Parathyroid adenoma (tissue), 2 donors: ENCODE measurements at regions not wholly inside any gene's neighbourhood (a gene's known extent, or its start where the extent isn't known, plus 50 kb on each side); places are given as distances from the start of the nearest gene placed in this dataset.

Experiments used
- H2AFZ ChIP-seq: fragments of 300-600 bp; sonication (generic); one replicate; pipeline ENCODE4 v1.7.0; 2017; ENCODE audit warnings: antibody characterized with exemption, mild to moderate bottlenecking
- H3K27ac ChIP-seq: fragments of 300-600 bp; sonication (generic); one replicate; pipeline ENCODE4 v1.7.0; 2017
- H3K27me3 ChIP-seq: fragments of 300-600 bp; sonication (generic); one replicate; pipeline ENCODE4 v1.7.0; 2017; ENCODE audit warnings: low read length; ENCODE audit not compliant: control insufficient read depth, insufficient read depth
- H3K36me3 ChIP-seq: fragments of 300-600 bp; sonication (generic); one replicate; pipeline ENCODE4 v1.7.0; 2017; ENCODE audit warnings: low read length; ENCODE audit not compliant: control insufficient read depth, insufficient read depth
- H3K4me1 ChIP-seq: fragments of 300-600 bp; sonication (generic); one replicate; pipeline ENCODE4 v1.7.0; 2017; ENCODE audit warnings: control low read depth
- H3K4me2 ChIP-seq: fragments of 300-600 bp; sonication (generic); one replicate; pipeline ENCODE4 v1.7.0; 2017; ENCODE audit warnings: low read length
- H3K4me3 ChIP-seq: fragments of 300-600 bp; sonication (generic); one replicate; pipeline ENCODE4 v1.7.0; 2017; ENCODE audit warnings: low read depth, low read length
- H3K79me2 ChIP-seq: fragments of 300-600 bp; sonication (generic); one replicate; pipeline ENCODE4 v1.7.0; 2017; ENCODE audit warnings: control low read depth
- H3K9ac ChIP-seq: fragments of 300-600 bp; sonication (generic); one replicate; pipeline ENCODE4 v1.7.0; 2017; ENCODE audit warnings: mild to moderate bottlenecking
- H3K9me3 ChIP-seq: fragments of 300-600 bp; sonication (generic); one replicate; pipeline ENCODE4 v1.7.0; 2017; ENCODE audit warnings: low read length; ENCODE audit not compliant: control insufficient read depth
- TF ChIP-seq, protein P1 (sequence below): fragments of 300-600 bp; sonication (generic); IDR thresholded peaks from one replicate; pipeline ENCODE4 v1.7.0; 2017; ENCODE audit warnings: antibody characterized with exemption, mild to moderate bottlenecking
- donor health status: primary hyperparathyroidism.

DNA sequence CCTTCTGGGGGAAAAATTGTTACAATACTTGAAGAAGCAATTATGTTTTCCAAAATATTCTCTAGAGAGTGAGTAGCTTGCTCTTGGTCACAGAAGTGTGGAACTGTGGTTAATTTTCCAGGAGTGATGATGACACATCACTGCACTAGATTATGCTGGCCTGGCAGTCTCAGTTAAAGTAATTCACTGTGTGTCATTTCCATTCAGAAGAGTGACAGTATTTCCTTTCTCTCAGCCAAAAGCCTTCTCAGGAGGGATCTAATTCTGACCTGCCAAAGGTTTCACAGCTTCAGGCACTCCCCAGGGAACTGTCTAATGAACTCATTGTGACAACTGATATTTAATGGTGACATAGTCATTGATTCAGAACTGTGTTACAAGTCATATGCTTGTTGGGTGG, 517.5 kb downstream of the TBC1D32 start:
- H3K4me1 ChIP-seq = no peaks in the 10 kb centered on the region

DNA sequence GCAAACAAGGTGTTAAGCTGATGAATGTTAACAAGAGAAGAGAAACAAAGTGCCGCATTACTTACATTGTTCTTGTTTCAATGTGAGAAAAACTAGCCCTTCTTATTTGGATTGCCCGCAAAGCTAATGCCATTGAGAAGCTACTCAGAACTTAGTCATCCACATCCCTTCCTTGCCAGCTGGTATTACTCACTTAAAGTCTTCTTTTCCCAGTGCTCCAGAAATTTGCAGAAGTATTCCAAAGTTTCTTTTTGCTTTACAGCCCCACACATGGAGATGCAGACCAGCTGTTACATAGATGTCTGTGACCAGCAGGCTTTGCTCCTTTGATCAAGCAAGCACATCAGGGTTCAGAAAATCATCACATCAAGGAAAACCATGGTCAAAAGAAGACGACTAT, 529.0 kb downstream of the TBC1D32 start:
- no peaks in the 10 kb centered on the region for H3K79me2 ChIP-seq
- H3K4me3 ChIP-seq = no peak overlapping the region
- H2AFZ ChIP-seq = no peak overlapping the region
- H3K27me3 ChIP-seq = no peaks in the 10 kb centered on the region
- no peak overlapping the region for H3K9ac ChIP-seq
- H3K4me1 ChIP-seq = no peaks in the 10 kb centered on the region
- H3K36me3 ChIP-seq = no peaks in the 10 kb centered on the region
- TF ChIP-seq, protein P1, sequence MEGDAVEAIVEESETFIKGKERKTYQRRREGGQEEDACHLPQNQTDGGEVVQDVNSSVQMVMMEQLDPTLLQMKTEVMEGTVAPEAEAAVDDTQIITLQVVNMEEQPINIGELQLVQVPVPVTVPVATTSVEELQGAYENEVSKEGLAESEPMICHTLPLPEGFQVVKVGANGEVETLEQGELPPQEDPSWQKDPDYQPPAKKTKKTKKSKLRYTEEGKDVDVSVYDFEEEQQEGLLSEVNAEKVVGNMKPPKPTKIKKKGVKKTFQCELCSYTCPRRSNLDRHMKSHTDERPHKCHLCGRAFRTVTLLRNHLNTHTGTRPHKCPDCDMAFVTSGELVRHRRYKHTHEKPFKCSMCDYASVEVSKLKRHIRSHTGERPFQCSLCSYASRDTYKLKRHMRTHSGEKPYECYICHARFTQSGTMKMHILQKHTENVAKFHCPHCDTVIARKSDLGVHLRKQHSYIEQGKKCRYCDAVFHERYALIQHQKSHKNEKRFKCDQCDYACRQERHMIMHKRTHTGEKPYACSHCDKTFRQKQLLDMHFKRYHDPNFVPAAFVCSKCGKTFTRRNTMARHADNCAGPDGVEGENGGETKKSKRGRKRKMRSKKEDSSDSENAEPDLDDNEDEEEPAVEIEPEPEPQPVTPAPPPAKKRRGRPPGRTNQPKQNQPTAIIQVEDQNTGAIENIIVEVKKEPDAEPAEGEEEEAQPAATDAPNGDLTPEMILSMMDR = no peak
- H3K4me2 ChIP-seq = no peak overlapping the region
- H3K9me3 ChIP-seq = no peaks in the 10 kb centered on the region
- no peak overlapping the region for H3K27ac ChIP-seq

More for the DNA sequence above, 517.5 kb downstream of the TBC1D32 start:
- Histone ChIP-seq H3K4me2 (no peak overlapping the region), H3K9me3 (no peaks in the 10 kb centered on the region), H3K36me3 (no peaks in the 10 kb centered on the region), H3K9ac (no peak overlapping the region), H3K79me2 (no peaks in the 10 kb centered on the region), H3K4me3 (no peak overlapping the region), H3K27me3 (no peaks in the 10 kb centered on the region), H2AFZ (no peak overlapping the region), H3K27ac (no peak overlapping the region)
- TF ChIP-seq, protein P1 = no peak

GRCh38 chr6:120804612-120805011, 529.7 kb downstream of the TBC1D32 start:
- no peak overlapping the region for H3K4me3 ChIP-seq
- H3K79me2 ChIP-seq = no peaks in the 10 kb centered on the region
- H3K4me2 ChIP-seq = no peak overlapping the region
- no peaks in the 10 kb centered on the region for H3K27me3 ChIP-seq
- no peaks in the 10 kb centered on the region for H3K36me3 ChIP-seq
- no peaks in the 10 kb centered on the region for H3K9me3 ChIP-seq
- H3K9ac ChIP-seq = no peak overlapping the region
- TF ChIP-seq, protein P1 = no peak
- H2AFZ ChIP-seq = no peak overlapping the region
- H3K4me1 ChIP-seq = no peaks in the 10 kb centered on the region
- H3K27ac ChIP-seq = no peak overlapping the region

GRCh38 chr6:120786682-120787081, 547.6 kb downstream of the TBC1D32 start:
- Histone ChIP-seq H3K36me3 (no peaks in the 10 kb centered on the region), H3K9ac (no peak overlapping the region), H3K27me3 (no peaks in the 10 kb centered on the region), H3K79me2 (no peaks in the 10 kb centered on the region), H3K4me2 (no peak overlapping the region), H3K4me3 (no peak overlapping the region), H2AFZ (no peak overlapping the region), H3K27ac (no peak overlapping the region), H3K9me3 (no peaks in the 10 kb centered on the region), H3K4me1 (no peaks in the 10 kb centered on the region)
- TF ChIP-seq, protein P1 = no peak

DNA sequence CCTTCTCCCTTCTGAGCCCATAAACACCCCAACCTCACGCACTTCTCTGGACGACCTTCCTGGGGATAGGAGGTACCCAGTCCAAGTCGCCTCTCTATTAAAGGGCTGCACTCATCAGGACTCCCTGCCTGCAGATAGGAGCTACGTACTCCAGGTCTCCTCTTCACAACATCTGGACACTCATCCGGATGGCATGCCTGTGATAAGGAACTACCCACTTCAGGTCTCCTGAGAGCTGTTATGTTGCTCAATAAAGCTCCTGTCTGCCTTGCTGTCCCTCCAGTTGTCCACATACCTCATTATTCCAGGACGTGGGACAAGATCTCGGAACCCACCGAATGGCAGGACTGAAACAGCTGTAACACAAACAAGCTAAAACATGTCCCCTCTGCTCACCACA, 548.0 kb downstream of the TBC1D32 start:
- Histone ChIP-seq H3K79me2 (no peaks in the 10 kb centered on the region), H3K27me3 (no peaks in the 10 kb centered on the region), H3K4me2 (no peak overlapping the region), H3K36me3 (no peaks in the 10 kb centered on the region), H3K9ac (no peak overlapping the region), H3K27ac (no peak overlapping the region), H3K9me3 (no peaks in the 10 kb centered on the region), H3K4me1 (no peaks in the 10 kb centered on the region), H2AFZ (no peak overlapping the region), H3K4me3 (no peak overlapping the region)
- TF ChIP-seq, protein P1 = no peak
